ENCODE measurements at regions not wholly inside any gene's neighbourhood (a gene's known extent, or its start where the extent isn't known, plus 50 kb on each side); places are given as distances from the start of the nearest gene placed in this dataset.

- H3K27me3 ChIP-seq (ENCODE audit: insufficient read depth, poor library complexity, severe bottlenecking) = no peaks in the 10 kb centered on the region
- TF ChIP-seq POLR2AphosphoS5 (IDR thresholded peaks at IDR 0.05; ENCODE audit: low read depth) (no peak), CTCF (IDR thresholded peaks at IDR 0.05; ENCODE audit: insufficient read depth, low read length) (no peak), SPI1 (IDR thresholded peaks at IDR 0.05; ENCODE audit: borderline replicate concordance, low read depth) (no peak), GABPA (IDR thresholded peaks at IDR 0.05; ENCODE audit: low read depth) (no peak), REST (IDR thresholded peaks at IDR 0.05; ENCODE audit: insufficient replicate concordance, low read depth) (no peak)
- no peak for DNase-seq (ENCODE audit: low read depth in 1 of 2, low spot score in 1 of 2)
- no peak overlapping the region for H3K27ac ChIP-seq (replicated peaks)
- H3K4me3 ChIP-seq (replicated peaks; ENCODE audit: insufficient read depth, low read length) = no peak overlapping the region
These were observed 278.1 kb upstream of the CTNNB1 start for GRCh38 chr3:40921251-40921650.

- H3K27me3 ChIP-seq (ENCODE audit: insufficient read depth, poor library complexity, severe bottlenecking) = peaks cover 2% of the 10 kb centered on the region
- DNase-seq (ENCODE audit: low read depth in 1 of 2, low spot score in 1 of 2) = no peak
- no peak overlapping the region for H3K4me3 ChIP-seq (replicated peaks; ENCODE audit: insufficient read depth, low read length)
- H3K27ac ChIP-seq (replicated peaks) = no peak overlapping the region
- no peak for TF ChIP-seq GABPA (IDR thresholded peaks at IDR 0.05; ENCODE audit: low read depth)
- TF ChIP-seq SPI1 (IDR thresholded peaks at IDR 0.05; ENCODE audit: borderline replicate concordance, low read depth) = no peak
- TF ChIP-seq REST (IDR thresholded peaks at IDR 0.05; ENCODE audit: insufficient replicate concordance, low read depth) = no peak
- TF ChIP-seq CTCF (IDR thresholded peaks at IDR 0.05; ENCODE audit: insufficient read depth, low read length) = no peak
- no peak for TF ChIP-seq POLR2AphosphoS5 (IDR thresholded peaks at IDR 0.05; ENCODE audit: low read depth)
These were observed 276.2 kb upstream of the CTNNB1 start for GRCh38 chr3:40923143-40923542.

- H3K27ac ChIP-seq (replicated peaks) = no peak overlapping the region
- peaks cover 2% of the 10 kb centered on the region for H3K27me3 ChIP-seq (ENCODE audit: insufficient read depth, poor library complexity, severe bottlenecking)
- no peak for DNase-seq (ENCODE audit: low read depth in 1 of 2, low spot score in 1 of 2)
- TF ChIP-seq POLR2AphosphoS5 (IDR thresholded peaks at IDR 0.05; ENCODE audit: low read depth) = no peak
- TF ChIP-seq CTCF (IDR thresholded peaks at IDR 0.05; ENCODE audit: insufficient read depth, low read length) = no peak
- no peak for TF ChIP-seq REST (IDR thresholded peaks at IDR 0.05; ENCODE audit: insufficient replicate concordance, low read depth)
- TF ChIP-seq GABPA (IDR thresholded peaks at IDR 0.05; ENCODE audit: low read depth) = no peak
- H3K4me3 ChIP-seq (replicated peaks; ENCODE audit: insufficient read depth, low read length) = no peak overlapping the region
These were observed 275.7 kb upstream of the CTNNB1 start for GRCh38 chr3:40923651-40924050.
